ENCODE measurements at regions not wholly inside any gene's neighbourhood (a gene's known extent, or its start where the extent isn't known, plus 50 kb on each side); places are given as distances from the start of the nearest gene placed in this dataset.

DNA sequence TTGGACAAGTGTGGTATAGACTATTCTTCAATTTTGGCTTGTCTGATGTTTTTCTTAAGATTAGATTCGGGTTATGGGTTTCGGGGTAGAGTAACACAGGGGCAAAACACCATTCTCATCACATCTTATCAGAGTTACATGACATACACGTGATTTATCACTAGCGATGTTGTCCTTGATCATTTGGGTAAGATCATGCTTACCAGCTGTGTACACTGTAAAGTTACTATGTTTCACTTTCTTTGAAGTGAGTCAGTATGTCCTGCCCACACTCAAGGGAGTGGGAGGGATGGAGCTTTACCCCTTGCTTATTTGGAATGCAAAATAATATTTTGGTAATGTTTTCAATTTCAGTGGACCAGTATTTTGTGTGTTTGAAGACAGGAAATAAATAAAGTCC lies 101.8 kb upstream of the TAF11L2 start:
- TF ChIP-seq, protein P1, sequence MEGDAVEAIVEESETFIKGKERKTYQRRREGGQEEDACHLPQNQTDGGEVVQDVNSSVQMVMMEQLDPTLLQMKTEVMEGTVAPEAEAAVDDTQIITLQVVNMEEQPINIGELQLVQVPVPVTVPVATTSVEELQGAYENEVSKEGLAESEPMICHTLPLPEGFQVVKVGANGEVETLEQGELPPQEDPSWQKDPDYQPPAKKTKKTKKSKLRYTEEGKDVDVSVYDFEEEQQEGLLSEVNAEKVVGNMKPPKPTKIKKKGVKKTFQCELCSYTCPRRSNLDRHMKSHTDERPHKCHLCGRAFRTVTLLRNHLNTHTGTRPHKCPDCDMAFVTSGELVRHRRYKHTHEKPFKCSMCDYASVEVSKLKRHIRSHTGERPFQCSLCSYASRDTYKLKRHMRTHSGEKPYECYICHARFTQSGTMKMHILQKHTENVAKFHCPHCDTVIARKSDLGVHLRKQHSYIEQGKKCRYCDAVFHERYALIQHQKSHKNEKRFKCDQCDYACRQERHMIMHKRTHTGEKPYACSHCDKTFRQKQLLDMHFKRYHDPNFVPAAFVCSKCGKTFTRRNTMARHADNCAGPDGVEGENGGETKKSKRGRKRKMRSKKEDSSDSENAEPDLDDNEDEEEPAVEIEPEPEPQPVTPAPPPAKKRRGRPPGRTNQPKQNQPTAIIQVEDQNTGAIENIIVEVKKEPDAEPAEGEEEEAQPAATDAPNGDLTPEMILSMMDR (IDR thresholded peaks at IDR 0.05) = no peak
- no peak for TF ChIP-seq EZH2 (IDR thresholded peaks at IDR 0.05; ENCODE audit: borderline replicate concordance, insufficient read depth, low read depth, low read length, poor library complexity, severe bottlenecking)

Measured in B cell (primary cell).